ENCODE measurements at regions not wholly inside any gene's neighbourhood (a gene's known extent, or its start where the extent isn't known, plus 50 kb on each side); places are given as distances from the start of the nearest gene placed in this dataset.

DNA sequence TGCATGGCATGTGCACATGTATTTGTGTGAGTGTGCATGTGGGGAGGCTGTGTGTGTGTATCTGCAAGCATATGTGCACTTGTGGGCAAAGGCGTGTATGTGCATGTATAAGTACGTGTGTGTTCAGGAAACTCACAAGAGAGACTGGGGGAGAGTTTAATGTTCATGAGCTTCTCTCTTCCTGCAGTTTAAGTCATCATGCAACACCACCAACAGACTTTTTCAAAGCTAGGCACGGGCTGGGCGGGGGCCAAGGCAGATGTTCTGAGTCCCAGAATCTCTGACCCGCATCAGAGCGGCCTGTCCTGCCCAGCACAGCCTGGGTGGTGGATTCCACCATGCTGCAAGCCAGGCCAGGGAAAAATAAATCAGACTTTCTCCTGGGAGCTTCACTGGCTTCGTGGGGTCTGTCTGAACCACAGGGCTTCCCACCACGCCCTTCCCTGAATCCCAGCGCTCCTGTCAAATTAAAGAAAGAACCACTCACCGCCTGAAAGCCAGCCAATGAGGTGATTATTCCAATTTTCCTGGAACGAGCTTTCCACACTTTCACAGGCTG is 75.7 kb downstream of the PITPNM2 start:
- TF ChIP-seq JUND (IDR thresholded peaks at IDR 0.05; ENCODE audit: low read depth) = no peak
- no peak for DNase-seq (ENCODE audit: low read depth in 1 of 2, low spot score in 1 of 2)
- in situ Hi-C loops (cut with HindIII; ENCODE audit: low pct_unique_long_range_greater_than_20kb, low sequenced_read_pairs) = no loop called here

DNA sequence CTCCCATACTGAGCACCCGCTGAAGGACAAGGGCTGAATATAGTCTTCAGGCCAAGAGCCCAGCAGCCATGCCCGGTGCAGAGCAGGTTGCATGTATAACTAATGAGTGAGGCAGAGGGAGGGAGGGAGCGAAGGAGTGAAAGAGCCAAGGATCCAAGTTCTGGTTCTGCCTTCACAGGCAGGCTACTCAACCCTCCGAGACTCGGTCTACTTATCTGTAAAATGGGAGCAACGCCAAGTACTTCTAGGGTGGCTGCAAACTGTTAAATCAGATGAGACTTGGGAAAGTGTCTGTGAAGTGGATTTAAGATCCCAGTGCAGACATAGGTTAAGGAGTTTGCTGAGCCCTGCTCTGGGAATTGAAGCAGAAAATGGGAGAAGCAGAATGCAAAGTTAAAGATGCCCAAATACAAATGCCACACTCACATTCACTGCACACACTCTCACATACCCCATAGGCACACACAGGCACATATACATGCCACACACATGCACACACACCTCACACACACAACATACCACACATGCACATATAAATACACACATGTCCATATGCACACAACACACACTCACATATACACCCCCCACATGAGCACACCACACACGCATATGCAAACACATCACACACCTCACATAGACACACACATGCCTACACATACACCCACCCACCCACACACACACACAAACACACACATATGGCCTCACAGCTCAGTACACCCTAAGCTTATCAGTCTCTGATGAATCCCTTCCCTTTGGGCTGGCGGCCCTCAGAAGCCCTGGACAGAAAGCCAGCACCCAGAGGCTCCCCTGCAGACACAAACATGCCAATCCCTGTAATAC is 76.7 kb downstream of the PITPNM2 start:
- TF ChIP-seq JUND (IDR thresholded peaks at IDR 0.05; ENCODE audit: low read depth) = no peak
- in situ Hi-C loops (cut with HindIII; ENCODE audit: low pct_unique_long_range_greater_than_20kb, low sequenced_read_pairs) = no loop called here
- DNase-seq (ENCODE audit: low read depth in 1 of 2, low spot score in 1 of 2) = no peak

- in situ Hi-C loops (cut with HindIII; ENCODE audit: low pct_unique_long_range_greater_than_20kb, low sequenced_read_pairs) = no loop called here
- no peak for DNase-seq (ENCODE audit: low read depth in 1 of 2, low spot score in 1 of 2)
- TF ChIP-seq JUND (IDR thresholded peaks at IDR 0.05; ENCODE audit: low read depth) = no peak
Observed at GRCh38 chr12:123073292-123073691, 77.6 kb downstream of the PITPNM2 start.

- in situ Hi-C loops (cut with HindIII; ENCODE audit: low pct_unique_long_range_greater_than_20kb, low sequenced_read_pairs) = no loop called here
- no peak for DNase-seq (ENCODE audit: low read depth in 1 of 2, low spot score in 1 of 2)
- TF ChIP-seq JUND (IDR thresholded peaks at IDR 0.05; ENCODE audit: low read depth) = no peak
Observed at GRCh38 chr12:123071857-123072256, 79.0 kb downstream of the PITPNM2 start.

- in situ Hi-C loops (cut with HindIII; ENCODE audit: low pct_unique_long_range_greater_than_20kb, low sequenced_read_pairs) = no loop called here
- DNase-seq (ENCODE audit: low read depth in 1 of 2, low spot score in 1 of 2) = no peak
- TF ChIP-seq JUND (IDR thresholded peaks at IDR 0.05; ENCODE audit: low read depth) = no peak
Observed at GRCh38 chr12:123071099-123071800, 79.6 kb downstream of the PITPNM2 start.

DNA sequence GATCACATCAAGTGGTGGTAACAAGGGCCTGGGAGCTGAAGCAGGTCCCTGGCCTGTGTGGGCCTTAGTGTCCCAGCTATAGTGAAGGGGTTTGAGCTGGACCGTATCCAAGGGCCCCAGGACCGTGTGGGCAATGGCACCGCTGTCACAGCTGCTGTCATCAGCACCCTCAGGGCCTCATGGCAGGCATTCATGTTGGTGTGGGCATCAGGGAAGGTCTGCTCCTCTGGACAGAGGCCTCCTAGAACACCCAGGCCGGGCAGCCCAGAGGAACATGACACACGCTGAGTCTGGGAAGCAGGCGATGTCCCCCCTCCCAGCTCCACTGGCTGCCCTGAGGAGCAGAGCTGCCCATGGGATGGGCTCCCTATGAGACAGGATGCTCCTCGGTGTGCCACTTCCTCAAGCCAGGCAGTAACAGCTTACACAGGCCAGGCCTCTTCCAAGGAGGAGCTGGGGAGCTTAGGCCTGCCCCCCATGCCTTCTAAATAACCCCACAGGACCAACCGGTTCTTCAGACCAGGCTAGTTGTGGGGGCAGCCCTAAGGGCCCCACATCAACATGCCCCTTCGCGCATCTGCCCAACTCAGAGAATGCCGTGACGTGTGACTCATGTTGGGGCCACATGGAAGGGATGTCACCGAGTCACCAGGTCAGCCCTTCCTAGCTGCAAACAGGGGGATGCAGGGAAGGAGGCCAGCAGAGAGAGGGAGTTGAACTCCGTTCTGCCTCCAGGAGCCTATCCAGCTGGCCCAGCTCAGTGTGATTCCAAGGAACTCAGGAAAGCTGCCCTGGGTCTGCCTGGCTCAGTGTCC is 80.4 kb downstream of the PITPNM2 start:
- no peak for TF ChIP-seq JUND (IDR thresholded peaks at IDR 0.05; ENCODE audit: low read depth)
- in situ Hi-C loops (cut with HindIII; ENCODE audit: low pct_unique_long_range_greater_than_20kb, low sequenced_read_pairs) = no loop called here
- peak in 1 of 2 experiments; percentile 46 for DNase-seq (ENCODE audit: low read depth in 1 of 2, low spot score in 1 of 2)

GRCh38 chr12:123069436-123070266 is 81.2 kb downstream of the PITPNM2 start:
- no peak for TF ChIP-seq JUND (IDR thresholded peaks at IDR 0.05; ENCODE audit: low read depth)
- in situ Hi-C loops (cut with HindIII; ENCODE audit: low pct_unique_long_range_greater_than_20kb, low sequenced_read_pairs) = no loop called here
- DNase-seq (ENCODE audit: low read depth in 1 of 2, low spot score in 1 of 2) = no peak

DNA sequence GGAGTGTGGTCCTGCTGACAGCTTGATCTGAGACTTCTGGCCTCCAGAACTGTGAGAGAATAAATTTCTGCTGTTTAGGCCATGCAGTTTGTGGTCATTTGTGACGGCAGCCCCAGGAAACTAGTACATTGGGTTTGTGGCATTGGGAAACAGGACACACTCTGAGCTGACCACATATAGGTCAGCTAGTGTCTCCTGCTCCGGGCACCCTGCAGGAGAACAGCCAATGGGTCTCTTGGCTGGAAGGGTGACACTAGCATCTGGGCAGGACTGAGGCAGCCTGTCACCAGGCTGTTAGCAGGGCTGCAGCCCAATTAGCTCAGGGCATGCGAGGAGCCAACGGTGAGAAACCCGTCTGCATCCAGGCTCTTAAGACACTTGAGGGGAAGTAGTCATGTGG is 83.2 kb downstream of the PITPNM2 start:
- TF ChIP-seq JUND (IDR thresholded peaks at IDR 0.05; ENCODE audit: low read depth) = no peak
- in situ Hi-C loops (cut with HindIII; ENCODE audit: low pct_unique_long_range_greater_than_20kb, low sequenced_read_pairs) = no loop called here
- no peak for DNase-seq (ENCODE audit: low read depth in 1 of 2, low spot score in 1 of 2)

GRCh38 chr12:123066384-123066710 is 84.5 kb downstream of the PITPNM2 start:
- in situ Hi-C loops (cut with HindIII; ENCODE audit: low pct_unique_long_range_greater_than_20kb, low sequenced_read_pairs) = no loop called here
- DNase-seq (ENCODE audit: low read depth in 1 of 2, low spot score in 1 of 2) = no peak
- no peak for TF ChIP-seq JUND (IDR thresholded peaks at IDR 0.05; ENCODE audit: low read depth)

DNA sequence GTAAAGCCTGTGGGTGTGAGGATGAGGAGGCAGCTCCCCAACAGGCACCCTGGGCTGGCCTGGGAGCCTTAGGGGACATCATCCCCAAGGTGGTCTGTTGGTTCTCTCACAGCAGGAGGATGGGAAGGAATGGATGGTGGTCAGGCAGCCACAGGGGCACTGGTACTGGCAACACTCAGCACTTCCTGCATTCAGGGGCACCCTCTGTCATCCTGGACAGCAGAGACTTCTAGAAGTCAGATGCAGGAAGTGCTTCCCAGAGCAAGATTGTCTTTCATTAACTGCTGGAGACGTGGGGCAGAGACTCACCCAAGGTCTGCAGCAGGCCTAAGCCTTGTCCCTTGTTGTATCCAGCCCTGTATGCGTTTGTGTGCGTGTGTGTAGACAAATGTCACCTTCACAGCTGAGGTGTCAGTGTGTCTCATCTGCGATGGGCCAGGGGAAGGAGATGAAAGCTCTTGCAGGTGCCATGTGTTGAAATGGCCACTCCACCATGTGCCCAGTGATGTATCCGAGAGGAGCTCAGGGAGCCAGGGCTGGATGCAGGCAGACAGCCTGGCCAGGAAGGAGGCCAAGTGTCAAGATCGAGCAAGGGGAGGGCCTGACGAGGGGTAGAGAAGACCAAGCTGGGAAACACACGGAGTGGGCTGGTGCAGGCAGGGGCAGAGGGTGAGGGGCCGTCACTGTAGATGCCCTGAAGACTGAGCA is 85.1 kb downstream of the PITPNM2 start:
- TF ChIP-seq JUND (IDR thresholded peaks at IDR 0.05; ENCODE audit: low read depth) = no peak
- in situ Hi-C loops (cut with HindIII; ENCODE audit: low pct_unique_long_range_greater_than_20kb, low sequenced_read_pairs) = no loop called here
- no peak for DNase-seq (ENCODE audit: low read depth in 1 of 2, low spot score in 1 of 2)

GRCh38 chr12:123064885-123065619 is 84.6 kb downstream of the ARL6IP4 start:
- DNase-seq (ENCODE audit: low read depth in 1 of 2, low spot score in 1 of 2) = no peak
- no peak for TF ChIP-seq JUND (IDR thresholded peaks at IDR 0.05; ENCODE audit: low read depth)
- in situ Hi-C loops (cut with HindIII; ENCODE audit: low pct_unique_long_range_greater_than_20kb, low sequenced_read_pairs) = no loop called here

Measured in T47D (cell line).